Stimulated activated CD8-positive, alpha-beta memory T cell treated with anti-CD3 and anti-CD28 coated beads, Interleukin-2, amount 100 ng/mL, for 48 hours (primary cell): ENCODE measurements at regions not wholly inside any gene's neighbourhood (a gene's known extent, or its start where the extent isn't known, plus 50 kb on each side); places are given as distances from the start of the nearest gene placed in this dataset.
A peak's percentile ranks its signal among the peaks of the same experiment; 100 is the strongest.
"Not testable (repeated sequence)": the region's sequence is repeated elsewhere in the genome, so short reads cannot be mapped to it uniquely, and the experiment has no call there.

ENCODE experiments used
- DNase-seq, 2 donors: peaks; one replicate each; pipeline ENCODE4 v3.0.0-alpha.2; 2020; ENCODE audit warnings: low read depth in 2 of 2

- peak in 1 of 2 donors; percentile 13 for DNase-seq
Observed at GRCh38 chr7:142603870-142604448, 145.3 kb upstream of the PRSS1 start.

- no peak for DNase-seq
Observed at GRCh38 chr7:142602756-142603155, 146.5 kb upstream of the PRSS1 start.

DNA sequence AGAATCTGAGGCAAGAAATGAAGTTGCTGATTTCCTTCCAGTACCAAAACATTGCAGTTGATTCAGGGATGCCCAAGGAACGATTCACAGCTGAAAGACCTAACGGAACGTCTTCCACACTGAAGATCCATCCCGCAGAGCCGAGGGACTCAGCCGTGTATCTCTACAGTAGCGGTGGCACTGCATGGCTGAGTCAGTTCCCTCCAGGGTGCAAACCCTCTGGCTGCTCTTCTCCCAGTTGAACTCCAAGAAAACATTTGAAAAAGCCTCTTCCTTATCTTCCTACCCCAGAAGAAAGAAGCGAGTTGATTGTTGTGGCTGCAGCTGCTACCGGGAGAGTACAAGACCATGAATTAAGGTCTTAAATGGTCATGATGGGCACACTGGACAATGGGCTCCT is 147.1 kb upstream of the PRSS1 start:
- no peak for DNase-seq

GRCh38 chr7:142598297-142598696 is 151.0 kb upstream of the PRSS1 start:
- DNase-seq, result no peak

- DNase-seq, result no peak
Observed at GRCh38 chr7:142597547-142597946, 151.7 kb upstream of the PRSS1 start.

GRCh38 chr7:142595816-142596516 is 153.3 kb upstream of the PRSS1 start:
- no peak for DNase-seq

DNA sequence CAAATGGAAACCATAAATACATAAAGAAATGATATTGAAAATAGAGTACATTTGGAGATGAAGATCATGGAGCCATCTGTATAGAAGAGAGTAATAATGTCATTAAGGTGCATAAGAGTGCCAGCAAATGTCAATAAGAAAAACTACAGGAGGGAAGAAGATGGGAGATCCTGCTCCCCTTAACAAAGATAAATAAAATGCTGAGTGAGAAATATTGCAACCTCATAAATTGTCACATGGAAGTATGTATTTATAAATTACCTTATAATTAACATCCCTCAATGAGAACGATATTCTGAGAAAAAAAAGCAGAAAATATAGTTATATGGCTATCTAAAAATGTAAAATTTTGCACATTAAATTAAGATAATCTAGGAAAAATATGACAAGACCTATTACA is 155.2 kb upstream of the PRSS1 start:
- DNase-seq, result no peak

GRCh38 chr7:142593106-142593505 is 156.2 kb upstream of the PRSS1 start:
- no peak for DNase-seq

DNA sequence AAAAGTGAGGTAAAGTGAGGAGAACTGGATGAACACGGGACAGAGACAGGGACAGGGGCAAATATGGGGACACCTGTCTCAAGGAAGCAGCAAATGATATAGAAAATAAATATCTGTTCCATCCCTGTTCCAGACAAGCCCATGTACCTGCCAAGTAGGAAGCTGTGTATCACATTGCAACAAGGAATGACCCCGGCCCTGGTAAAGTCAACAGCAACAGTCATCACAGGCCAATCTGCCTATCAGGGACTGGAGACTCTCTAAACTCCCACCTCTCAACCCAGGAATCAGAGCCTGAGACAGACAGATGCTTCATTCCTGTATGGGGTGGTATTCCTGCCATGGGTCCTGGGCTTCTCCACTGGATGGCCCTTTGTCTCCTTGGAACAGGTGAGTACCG is 156.6 kb upstream of the PRSS1 start:
- DNase-seq, result no peak

DNA sequence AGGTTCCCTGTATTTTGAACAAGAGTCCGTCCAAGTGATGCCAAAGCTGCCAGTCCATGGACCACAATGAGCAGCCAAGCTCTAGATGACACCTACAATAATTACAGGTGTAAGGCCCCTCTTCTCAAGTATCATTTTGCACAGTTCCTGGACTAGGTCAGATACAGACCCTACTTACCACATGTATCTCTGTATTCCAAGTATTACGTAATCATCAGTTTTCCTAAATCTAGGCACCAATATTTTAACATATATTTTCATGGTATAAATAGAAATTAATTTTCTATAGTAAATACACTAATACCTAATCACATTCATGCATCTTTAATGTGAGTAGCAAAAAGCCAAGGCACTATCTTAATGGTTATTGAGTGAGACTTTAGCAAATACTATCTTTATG is 157.0 kb upstream of the PRSS1 start:
- no peak for DNase-seq

GRCh38 chr7:142590830-142591457 is 158.3 kb upstream of the PRSS1 start:
- no peak for DNase-seq

DNA sequence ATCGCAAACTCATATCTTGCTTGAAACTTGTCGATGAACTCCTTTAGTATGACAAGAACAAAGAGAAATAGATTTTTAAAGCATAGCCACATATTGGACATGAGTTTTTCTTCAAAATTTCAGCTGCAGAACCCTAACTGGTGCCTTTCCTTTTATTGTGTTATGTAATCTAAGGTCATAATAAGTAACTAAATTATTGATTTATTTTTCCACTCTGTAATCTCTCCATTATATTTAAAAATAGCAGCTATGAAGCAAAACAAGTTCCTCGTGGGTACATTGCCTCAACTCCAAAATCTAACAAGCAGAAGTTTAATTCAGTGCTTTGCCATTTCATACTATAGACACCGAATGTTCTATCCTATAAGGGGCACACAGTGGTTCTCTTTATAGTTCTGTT is 159.2 kb upstream of the PRSS1 start:
- no peak for DNase-seq

DNA sequence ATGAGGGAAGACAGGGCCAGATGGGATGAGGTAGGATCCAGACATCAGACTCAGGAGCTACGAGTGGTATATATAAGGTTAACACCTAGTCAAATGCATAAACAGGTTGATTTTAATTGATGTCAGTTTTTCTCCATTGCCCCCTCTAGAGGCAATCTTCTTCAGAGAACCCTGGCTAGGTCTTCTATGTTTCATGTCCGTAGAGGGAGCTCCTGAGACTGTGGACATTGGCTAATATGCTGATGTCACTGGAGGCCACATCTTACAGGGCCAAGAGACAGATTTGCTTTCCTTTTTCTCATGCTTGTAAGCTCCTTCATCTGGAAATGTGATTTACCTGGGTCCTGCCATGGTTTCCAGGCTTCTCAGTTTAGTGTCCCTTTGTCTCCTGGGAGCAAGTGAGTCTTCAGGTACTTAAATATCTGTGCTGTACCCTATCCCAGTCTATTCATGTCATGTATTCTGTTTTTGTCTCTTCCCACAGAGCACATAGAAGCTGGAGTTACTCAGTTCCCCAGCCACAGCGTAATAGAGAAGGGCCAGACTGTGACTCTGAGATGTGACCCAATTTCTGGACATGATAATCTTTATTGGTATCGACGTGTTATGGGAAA is 161.6 kb upstream of the PRSS1 start:
- DNase-seq, result no peak

GRCh38 chr7:142586611-142587010 is 162.7 kb upstream of the PRSS1 start:
- no peak for DNase-seq

- no peak for DNase-seq
Observed at GRCh38 chr7:142585425-142585824, 163.8 kb upstream of the PRSS1 start.

DNA sequence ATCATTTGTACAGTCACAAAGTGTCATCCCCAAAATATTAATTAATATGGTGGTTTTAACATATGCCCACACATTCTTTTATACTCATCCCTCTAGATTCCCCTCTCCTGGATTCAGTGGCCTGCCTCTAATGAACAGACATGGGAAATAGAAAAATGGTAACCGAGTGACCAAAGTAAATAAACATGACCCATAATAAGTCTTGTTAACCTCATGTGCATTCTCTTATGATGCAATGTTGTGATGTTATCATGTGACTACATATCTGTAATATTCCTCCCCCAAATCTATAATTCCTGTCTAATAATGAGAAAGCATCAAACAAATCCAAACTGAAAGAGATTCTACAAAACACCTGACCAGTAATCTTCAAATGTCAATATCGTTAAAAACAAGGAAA is 164.5 kb upstream of the PRSS1 start:
- no peak for DNase-seq

- DNase-seq, result peak in 1 of 2 donors; percentile 4
Observed at GRCh38 chr7:142583446-142583845, 165.8 kb upstream of the PRSS1 start.

GRCh38 chr7:142582351-142582750 is 166.9 kb upstream of the PRSS1 start:
- DNase-seq, result no peak

- DNase-seq, result no peak
Observed at GRCh38 chr7:142581341-142581740, 167.9 kb upstream of the PRSS1 start.

DNA sequence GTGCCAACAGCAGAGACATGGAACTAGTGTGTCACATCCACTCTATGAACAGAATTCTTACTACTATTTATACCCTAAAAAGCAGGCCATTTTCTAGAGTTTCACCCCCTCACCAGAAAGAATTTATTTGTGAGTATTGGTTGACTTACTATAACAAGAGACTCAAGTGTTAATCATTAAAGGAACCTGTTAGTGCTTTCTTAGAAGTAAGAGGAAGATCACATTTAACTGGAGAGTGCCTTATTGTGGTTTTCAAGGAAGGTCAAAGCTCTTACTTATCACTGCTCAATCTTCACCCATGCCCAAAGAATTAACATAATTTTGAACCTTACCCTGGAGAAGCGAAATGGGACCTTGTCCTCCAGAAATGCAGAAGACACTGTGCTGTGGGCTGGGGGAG is 169.3 kb upstream of the PRSS1 start:
- no peak for DNase-seq

- not testable (repeated sequence) for DNase-seq
Observed at GRCh38 chr7:142575351-142575750, 173.9 kb upstream of the PRSS1 start.

GRCh38 chr7:142571581-142571980 is 177.7 kb upstream of the PRSS1 start:
- DNase-seq, result no peak

DNA sequence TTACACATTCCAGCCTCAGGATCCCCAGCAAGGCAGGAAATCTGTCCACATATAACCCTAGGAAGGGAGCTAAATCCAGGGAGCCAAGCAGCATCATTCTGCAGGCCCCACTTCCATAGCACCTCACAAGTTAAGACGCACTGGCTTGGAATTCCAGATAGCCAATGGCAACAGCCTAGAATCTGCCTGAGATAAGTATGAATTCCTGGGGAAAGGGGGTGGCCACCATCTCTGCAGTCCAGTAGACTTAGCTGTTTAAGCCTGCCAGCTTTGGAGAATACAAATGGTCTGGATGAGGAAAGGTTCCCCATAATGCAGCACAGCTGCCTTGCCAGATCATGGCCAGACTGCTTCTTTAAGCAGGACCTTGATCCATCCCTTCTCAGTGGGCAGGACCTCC is 179.4 kb upstream of the PRSS1 start:
- no peak for DNase-seq
